HCT116 (cell line): ENCODE measurements at regions not wholly inside any gene's neighbourhood (a gene's known extent, or its start where the extent isn't known, plus 50 kb on each side); places are given as distances from the start of the nearest gene placed in this dataset.

Experiments used
- ATAC-seq: fragments of 200-7000 bp; cut with Tn5 transposase; 2 replicates; pipeline ENCODE4 v1.9.1; 2020; ENCODE audit warnings: mild to moderate bottlenecking, moderate library complexity
- BruUV-seq: library from RNA; stranded (reverse); fragments of 400-500 nt; replicated peaks from 2 replicates; lab custom pipeline; 2021; lab: Mats Ljungman, UMichigan
- CTCF ChIA-PET: fragments of 300-600 bp; sonication (Branson Sonifier 250); formaldehyde crosslinking; loops from one replicate; lab custom pipeline; 2021; ENCODE audit warnings: antibody characterized with exemption; lab: Charles Lee
- POLR2A ChIA-PET: fragments of 300-600, 350-600 bp; sonication (Branson Sonifier 250); formaldehyde crosslinking; loops from one replicate; lab custom pipeline; 2021; ENCODE audit warnings: antibody characterized with exemption; lab: Charles Lee
- RAD21 ChIA-PET, 2 experiments: fragments of 300-600 bp; sonication (Branson Sonifier 250); formaldehyde crosslinking; loops; one replicate each; lab custom pipeline; 2023; ENCODE audit warnings: low total read pairs in 2 of 2; ENCODE audit not compliant: uncharacterized antibody in 2 of 2, unreplicated experiment in 2 of 2, low non-redundant PET in 1 of 2; lab: Charles Lee
- DNase-seq: peaks from one replicate; pipeline ENCODE4 v3.0.0-alpha.2; 2010; ENCODE audit warnings: low read depth, low spot score
- H2AFZ ChIP-seq: fragments of 200-600 bp; shearing (Covaris generic), sonication (generic); 2 replicates; pipeline ENCODE4 v1.6.1; 2017; ENCODE audit warnings: low read depth, mixed run types, mixed read lengths, antibody characterized with exemption, low read length; ENCODE audit not compliant: poor library complexity, severe bottlenecking
- H3K27ac ChIP-seq: 2 replicates; pipeline ENCODE4 v1.5.1; 2012; ENCODE audit warnings: low read depth, low read length
- H3K27me3 ChIP-seq: fragments of 200-600 bp; sonication (generic); 2 replicates; pipeline ENCODE4 v1.6.1; 2016; ENCODE audit warnings: mixed run types, low read length, mixed read lengths; ENCODE audit not compliant: insufficient read depth
- H3K36me3 ChIP-seq, 2 experiments: fragments of 200-500 bp in 1 of 2; fragments of 200-600 bp in 1 of 2; sonication (Bioruptor generic) in 1 of 2; sonication (generic) in 1 of 2; 2 replicates each; pipeline versions ENCODE4 v1.5.1 to v1.6.1; 2014 to 2016; ENCODE audit warnings: low read length in 2 of 2, inconsistent platforms in 1 of 2, mixed read lengths in 1 of 2, mixed run types in 1 of 2; ENCODE audit not compliant: insufficient read depth in 2 of 2, control insufficient read depth in 1 of 2
- H3K4me1 ChIP-seq, 2 experiments: fragments of 200-600 bp in 1 of 2; sonication (generic) in 1 of 2; 2 replicates each; pipeline versions ENCODE4 v1.5.1 to v1.6.1; 2012 to 2017; ENCODE audit warnings: low read length in 2 of 2, inconsistent platforms in 1 of 2, mild to moderate bottlenecking in 1 of 2, mixed read lengths in 1 of 2, mixed run types in 1 of 2, moderate library complexity in 1 of 2; ENCODE audit not compliant: insufficient read depth in 2 of 2, control insufficient read depth in 1 of 2
- H3K4me2 ChIP-seq: fragments of 200-600 bp; sonication (generic); 2 replicates; pipeline ENCODE4 v1.6.1; 2017; ENCODE audit warnings: mixed run types, low read length, mixed read lengths
- H3K4me3 ChIP-seq, 2 experiments: fragments of 200-600 bp in 1 of 2; sonication (generic) in 1 of 2; replicated peaks in 1 of 2; 2 replicates each; pipeline ENCODE4 v1.5.1; 2011 to 2016; ENCODE audit warnings: low read length in 2 of 2, control low read depth in 1 of 2, low read depth in 1 of 2, mild to moderate bottlenecking in 1 of 2, mixed read lengths in 1 of 2, mixed run types in 1 of 2
- H3K79me2 ChIP-seq: fragments of 200-600 bp; sonication (generic); 2 replicates; pipeline ENCODE4 v1.6.1; 2017; ENCODE audit warnings: mild to moderate bottlenecking, mixed run types, low read length, moderate library complexity, mixed read lengths; ENCODE audit not compliant: insufficient read depth
- H3K9ac ChIP-seq: fragments of 200-600 bp; sonication (generic); 2 replicates; pipeline ENCODE4 v1.6.1; 2016; ENCODE audit warnings: low read length, mixed read lengths
- H3K9me2 ChIP-seq: fragments of 200-600 bp; sonication (generic), shearing (Covaris generic); 2 replicates; pipeline ENCODE4 v1.6.1; 2017; ENCODE audit warnings: mixed run types, mild to moderate bottlenecking, moderate library complexity; ENCODE audit not compliant: insufficient read depth
- H3K9me3 ChIP-seq, 2 experiments: fragments of 200-500 bp in 1 of 2; fragments of 200-600 bp in 1 of 2; sonication (Bioruptor generic) in 1 of 2; sonication (generic) in 1 of 2; 2 replicates each; pipeline ENCODE4 v1.6.1; 2014 to 2017; ENCODE audit warnings: low read length in 2 of 2, mixed read lengths in 2 of 2, inconsistent platforms in 1 of 2, low read depth in 1 of 2, mild to moderate bottlenecking in 1 of 2, mixed run types in 1 of 2, moderate library complexity in 1 of 2; ENCODE audit not compliant: control insufficient read depth in 1 of 2, insufficient read depth in 1 of 2
- H4K20me1 ChIP-seq: fragments of 200-600 bp; sonication (generic), shearing (Covaris generic); 2 replicates; pipeline ENCODE4 v1.6.1; 2017; ENCODE audit warnings: mixed run types, mild to moderate bottlenecking, moderate library complexity; ENCODE audit not compliant: insufficient read depth
- CBX3 ChIP-seq: IDR thresholded peaks from 2 replicates; pipeline ENCODE4 v1.6.1; 2012; ENCODE audit warnings: low read depth
- CEBPB ChIP-seq: IDR thresholded peaks from 2 replicates; pipeline ENCODE4 v1.6.1; 2012; ENCODE audit warnings: low read depth
- FOSL1 ChIP-seq: IDR thresholded peaks from 2 replicates; pipeline ENCODE4 v1.6.1; 2012; ENCODE audit warnings: low read depth
- JUND ChIP-seq: IDR thresholded peaks from 2 replicates; pipeline ENCODE4 v1.6.1; 2012
- SP1 ChIP-seq: IDR thresholded peaks from 2 replicates; pipeline ENCODE4 v1.6.1; 2012; ENCODE audit warnings: low read depth
- YY1 ChIP-seq: IDR thresholded peaks from 2 replicates; pipeline ENCODE4 v1.6.1; 2011; ENCODE audit warnings: low read length, low read depth, moderate library complexity, mild to moderate bottlenecking; ENCODE audit not compliant: insufficient replicate concordance; ENCODE audit errors: extremely low read depth
- intact Hi-C: fragments of 100-400 bp; cut with micrococcal nuclease; formaldehyde crosslinking; loops from 2 replicates; pipeline ENCODE4 v1.10.0; 2022
- TF ChIP-seq, protein P1 (sequence below), 3 experiments: fragments of 200-600 bp in 1 of 3; sonication (generic) in 1 of 3; IDR thresholded peaks in 2 of 3; conservative IDR thresholded peaks in 1 of 3; 2 replicates each; pipeline ENCODE4 v1.5.1; 2012 to 2017; ENCODE audit warnings: low read depth in 2 of 3, low read length in 2 of 3, antibody characterized with exemption in 1 of 3, borderline replicate concordance in 1 of 3, control low read depth in 1 of 3, mild to moderate bottlenecking in 1 of 3, mixed read lengths in 1 of 3, mixed run types in 1 of 3, moderate library complexity in 1 of 3; ENCODE audit not compliant: insufficient read depth in 1 of 3

DNA sequence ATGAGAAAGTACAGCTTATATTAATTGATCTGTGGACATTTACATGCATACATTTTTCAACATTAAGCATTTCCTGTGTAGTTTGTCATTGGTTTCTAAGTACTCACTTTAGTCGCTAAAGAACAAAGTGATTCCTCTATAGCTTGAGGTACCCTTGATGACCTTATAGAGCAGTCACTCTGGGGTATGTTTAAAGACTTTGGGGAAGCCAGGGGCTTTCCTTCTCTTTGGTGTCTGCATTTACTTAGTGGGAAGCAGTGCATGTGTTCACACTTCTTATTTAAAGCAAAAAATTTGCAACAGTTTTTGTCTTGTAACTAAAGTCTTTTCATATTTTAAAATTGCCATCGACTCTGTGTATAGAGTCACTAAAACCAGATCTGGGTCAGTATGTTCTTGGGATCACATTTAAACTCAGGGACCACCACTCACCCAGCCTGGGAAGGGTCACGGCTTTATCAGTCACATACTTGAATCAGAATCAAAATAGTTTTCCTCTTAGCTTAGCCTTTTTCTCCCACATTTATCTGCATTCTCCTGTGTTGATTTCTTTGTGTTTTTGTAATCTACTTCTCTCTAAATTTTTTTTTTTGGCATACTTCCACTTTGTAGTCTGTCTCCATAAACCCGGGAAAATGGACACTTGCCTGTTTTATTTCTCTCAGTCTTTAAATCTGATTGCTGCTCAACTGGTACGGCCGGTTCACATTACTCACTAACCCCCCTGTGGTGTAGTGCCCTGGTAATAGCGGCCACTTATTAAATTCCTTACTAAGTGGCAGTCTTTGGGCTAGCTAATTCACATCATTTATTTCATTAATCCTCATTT, 143.9 kb upstream of the FBN2 start:
- POLR2A ChIA-PET = no interaction called here
- H3K4me2 ChIP-seq = peak overlapping the region; percentile 39
- intact Hi-C loops = no loop called here
- TF ChIP-seq FOSL1 (peak; percentile 55; the same call in 1 of the 2 replicates), CBX3 (peak; percentile 79), YY1 (no peak), SP1 (peak; percentile 54), JUND (peak; percentile 46), CEBPB (peak; percentile 21; the same call in 1 of the 2 replicates)
- TF ChIP-seq, protein P1, sequence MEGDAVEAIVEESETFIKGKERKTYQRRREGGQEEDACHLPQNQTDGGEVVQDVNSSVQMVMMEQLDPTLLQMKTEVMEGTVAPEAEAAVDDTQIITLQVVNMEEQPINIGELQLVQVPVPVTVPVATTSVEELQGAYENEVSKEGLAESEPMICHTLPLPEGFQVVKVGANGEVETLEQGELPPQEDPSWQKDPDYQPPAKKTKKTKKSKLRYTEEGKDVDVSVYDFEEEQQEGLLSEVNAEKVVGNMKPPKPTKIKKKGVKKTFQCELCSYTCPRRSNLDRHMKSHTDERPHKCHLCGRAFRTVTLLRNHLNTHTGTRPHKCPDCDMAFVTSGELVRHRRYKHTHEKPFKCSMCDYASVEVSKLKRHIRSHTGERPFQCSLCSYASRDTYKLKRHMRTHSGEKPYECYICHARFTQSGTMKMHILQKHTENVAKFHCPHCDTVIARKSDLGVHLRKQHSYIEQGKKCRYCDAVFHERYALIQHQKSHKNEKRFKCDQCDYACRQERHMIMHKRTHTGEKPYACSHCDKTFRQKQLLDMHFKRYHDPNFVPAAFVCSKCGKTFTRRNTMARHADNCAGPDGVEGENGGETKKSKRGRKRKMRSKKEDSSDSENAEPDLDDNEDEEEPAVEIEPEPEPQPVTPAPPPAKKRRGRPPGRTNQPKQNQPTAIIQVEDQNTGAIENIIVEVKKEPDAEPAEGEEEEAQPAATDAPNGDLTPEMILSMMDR (IDR thresholded peaks at IDR 0.05 in 2 of 3, conservative IDR thresholded peaks at IDR 0.05 in 1 of 3; ENCODE audit: borderline replicate concordance in 1 of 3, insufficient read depth in 1 of 3, low read depth in 2 of 3, low read length in 2 of 3) = no peak
- TF ChIP-seq, all 23 proteins: peak for 5
- DNase-seq = peak; percentile 32
- H3K9ac ChIP-seq = no peak overlapping the region
- H3K27ac ChIP-seq = no peak overlapping the region
- peak; percentile 80 for ATAC-seq
- ChIA-PET RAD21 (no interaction called here), CTCF (interaction anchor here (1.1 to 1.8 kb wide), 2 partner anchors 8 to 9 kb away, joined by 3 to 11 read pairs; no protein-coding TSS in a partner anchor)
- H4K20me1 ChIP-seq = no peaks in the 10 kb centered on the region
- no peaks in the 10 kb centered on the region for H3K9me3 ChIP-seq
- H3K4me3 ChIP-seq = no peak overlapping the region
- H3K4me1 ChIP-seq = peaks cover 13 to 15% of the 10 kb centered on the region in 2 experiments
- no peaks in the 10 kb centered on the region for H3K9me2 ChIP-seq
- no TSS peak for BruUV-seq
- H3K79me2 ChIP-seq = no peaks in the 10 kb centered on the region
- H3K27me3 ChIP-seq = no peaks in the 10 kb centered on the region
- no peaks in the 10 kb centered on the region for H3K36me3 ChIP-seq
- H2AFZ ChIP-seq = peak overlapping the region; percentile 81
